Tibial nerve (tissue), 3 donors: ENCODE measurements at regions not wholly inside any gene's neighbourhood (a gene's known extent, or its start where the extent isn't known, plus 50 kb on each side); places are given as distances from the start of the nearest gene placed in this dataset.

Source experiments
- CTCF ChIP-seq, 5 experiments: fragments of 200-600 bp in 3 of 5; fragments of 450-650 bp in 2 of 5; sonication (generic) in 3 of 5; IDR thresholded peaks; one replicate each; pipeline ENCODE4 v1.5.1; 2016 to 2019; ENCODE audit warnings: antibody characterized with exemption in 5 of 5, mild to moderate bottlenecking in 3 of 5, moderate library complexity in 2 of 5
- POLR2A ChIP-seq, 2 donors: fragments of 450-650 bp; IDR thresholded peaks; one replicate each; pipeline ENCODE4 v1.6.1; 2017; ENCODE audit warnings: antibody characterized with exemption in 2 of 2, mild to moderate bottlenecking in 2 of 2, moderate library complexity in 2 of 2

- TF ChIP-seq CTCF (IDR thresholded peaks at IDR 0.05) (no peak), POLR2A (IDR thresholded peaks at IDR 0.05) (no peak)
These were observed 2144.6 kb upstream of the ACO1 start for GRCh38 chr9:30239878-30240277.
